NCI-H187 (cell line): ENCODE measurements at regions not wholly inside any gene's neighbourhood (a gene's known extent, or its start where the extent isn't known, plus 50 kb on each side); places are given as distances from the start of the nearest gene placed in this dataset.
"Not testable (repeated sequence)": the region's sequence is repeated elsewhere in the genome, so short reads cannot be mapped to it uniquely, and the experiment has no call there.

Experiments used
- DNase-seq, 2 experiments: peaks; one replicate each; lab custom pipeline; 2025; lab: John Stamatoyannopoulos, UW

DNA sequence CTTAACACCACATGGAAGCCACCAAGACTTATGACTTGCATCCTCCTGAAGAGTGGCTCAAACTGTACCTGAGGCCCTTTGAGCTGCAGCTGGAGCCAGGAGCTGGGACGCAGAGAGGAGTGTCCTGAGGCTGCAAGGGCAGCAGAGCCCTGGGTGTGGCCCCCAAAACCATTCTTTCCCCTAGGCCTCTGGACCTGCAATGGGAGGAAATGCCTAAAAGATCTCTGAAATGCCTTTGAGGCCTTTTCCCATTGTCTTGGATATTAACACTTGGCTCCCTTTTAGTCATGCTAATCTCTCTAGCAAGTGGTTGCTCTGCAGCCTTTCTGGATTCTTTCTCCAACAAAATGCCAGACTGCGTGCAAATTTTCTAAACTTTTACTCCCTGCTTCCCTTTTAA lies 156.1 kb downstream of the SLC38A4 start:
- DNase-seq = no peak

DNA sequence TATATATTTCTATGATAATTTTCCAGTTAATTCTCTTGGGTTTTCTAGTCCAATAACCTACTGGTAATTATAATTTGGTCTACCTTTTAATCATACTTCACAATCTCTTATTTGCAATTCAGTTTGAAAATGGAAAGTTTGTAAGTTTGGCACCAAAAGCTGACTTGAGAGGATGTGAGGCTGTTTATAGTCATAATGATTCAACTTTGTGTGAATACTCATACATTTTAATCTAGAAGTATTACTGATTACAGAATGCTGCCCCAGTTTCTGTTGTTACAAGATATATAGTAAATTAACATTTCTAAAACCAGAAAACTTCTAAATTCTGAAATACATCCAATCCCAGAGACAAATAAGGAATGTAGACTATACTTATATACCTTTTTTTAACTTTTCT lies 158.2 kb downstream of the SLC38A4 start:
- DNase-seq = no peak

DNA sequence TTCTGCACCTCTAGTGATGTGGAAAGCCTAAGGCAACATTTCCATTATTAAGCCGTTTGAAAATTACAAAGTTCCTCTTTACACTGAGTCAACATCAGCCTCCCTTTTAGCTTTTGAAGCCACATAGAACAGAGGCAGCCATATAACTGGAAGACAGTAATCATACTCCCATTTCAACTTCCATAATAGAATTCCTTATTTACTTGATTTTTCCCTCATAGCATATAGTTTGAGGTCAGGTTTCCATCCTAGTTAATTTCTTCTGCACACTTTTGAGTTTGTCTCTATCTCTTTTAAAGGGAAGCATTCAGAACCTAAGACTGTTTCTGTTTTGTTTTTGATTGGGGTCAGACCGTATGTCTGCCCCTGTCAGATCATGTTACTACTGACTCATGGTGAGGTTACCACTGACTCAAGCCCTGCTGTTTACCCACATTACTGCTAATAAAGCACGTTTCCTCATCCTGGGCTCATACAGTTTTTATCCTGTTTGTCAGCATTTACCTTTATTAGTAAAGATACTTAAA lies 161.0 kb downstream of the SLC38A4 start:
- no peak for DNase-seq

DNA sequence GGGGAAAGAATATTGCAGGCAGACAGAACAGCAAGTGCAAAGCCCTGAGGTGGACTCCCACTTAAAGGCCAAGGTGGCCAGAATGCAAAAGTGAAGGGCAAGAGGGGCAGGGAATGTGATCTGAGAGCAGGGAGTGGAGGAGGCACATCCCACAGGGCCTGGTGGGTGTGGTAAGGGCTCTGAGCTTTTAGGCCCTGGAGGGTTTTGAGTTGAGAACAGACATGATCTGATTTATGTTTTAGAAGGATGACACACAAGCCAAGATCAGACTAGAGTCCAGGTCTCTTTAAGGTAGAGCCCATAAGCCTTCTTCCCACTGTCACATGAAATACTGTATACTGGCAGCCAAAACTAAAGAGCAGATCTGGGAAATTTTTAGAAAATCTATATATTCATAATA lies 162.5 kb downstream of the SLC38A4 start:
- DNase-seq = no peak

DNA sequence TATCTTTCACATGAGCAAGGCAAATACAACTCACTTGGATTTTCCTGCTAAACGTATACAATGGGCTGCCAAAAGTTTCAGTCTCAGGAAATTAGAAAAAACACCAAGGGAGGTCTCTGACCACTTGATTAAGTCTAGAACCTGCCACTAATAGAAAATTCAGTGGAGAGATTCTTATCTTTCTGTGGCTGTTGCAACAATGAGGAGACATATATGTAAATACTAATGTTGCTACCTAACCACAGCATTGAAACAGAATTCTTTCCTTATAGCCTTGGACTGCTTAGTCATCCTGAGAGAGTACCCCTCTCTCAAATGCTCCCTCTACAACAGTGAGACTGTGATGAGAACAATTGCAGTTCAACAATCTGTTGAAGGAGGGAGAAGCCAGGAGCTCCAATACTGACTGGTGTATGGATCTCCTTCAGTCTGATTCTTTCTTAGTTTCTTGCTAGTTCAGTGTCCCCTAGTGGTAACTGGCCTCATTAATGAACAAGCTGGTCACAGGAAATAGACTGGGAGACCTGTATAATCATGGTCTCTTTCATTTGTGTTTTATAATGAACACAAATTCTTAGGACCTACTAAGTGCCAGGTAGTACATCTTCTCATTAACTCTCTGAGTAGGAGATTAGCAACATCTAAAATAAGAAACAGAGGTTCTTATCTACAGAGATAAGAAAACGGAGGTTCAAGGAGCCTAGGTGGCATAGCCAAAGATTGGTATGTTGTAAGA lies 164.5 kb downstream of the SLC38A4 start:
- no peak for DNase-seq

DNA sequence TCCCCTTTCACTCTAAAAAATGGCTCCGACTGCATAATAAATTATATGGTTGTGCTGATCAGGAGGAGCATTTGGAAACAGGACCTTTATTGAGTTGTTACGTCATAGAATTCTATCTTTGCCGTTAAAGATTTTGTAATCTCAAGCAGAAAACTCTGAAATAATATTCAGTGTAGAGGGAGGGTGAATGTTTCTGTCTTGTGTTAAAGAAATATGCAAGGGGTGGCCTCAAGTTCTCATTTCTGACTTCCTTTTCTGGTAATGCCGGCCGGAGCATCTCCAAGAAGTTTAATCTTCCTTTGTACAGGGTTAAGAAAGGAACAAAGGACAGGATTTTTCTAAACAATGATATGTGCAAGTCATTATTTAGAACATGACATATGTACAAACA lies 165.1 kb downstream of the SLC38A4 start:
- DNase-seq = no peak

DNA sequence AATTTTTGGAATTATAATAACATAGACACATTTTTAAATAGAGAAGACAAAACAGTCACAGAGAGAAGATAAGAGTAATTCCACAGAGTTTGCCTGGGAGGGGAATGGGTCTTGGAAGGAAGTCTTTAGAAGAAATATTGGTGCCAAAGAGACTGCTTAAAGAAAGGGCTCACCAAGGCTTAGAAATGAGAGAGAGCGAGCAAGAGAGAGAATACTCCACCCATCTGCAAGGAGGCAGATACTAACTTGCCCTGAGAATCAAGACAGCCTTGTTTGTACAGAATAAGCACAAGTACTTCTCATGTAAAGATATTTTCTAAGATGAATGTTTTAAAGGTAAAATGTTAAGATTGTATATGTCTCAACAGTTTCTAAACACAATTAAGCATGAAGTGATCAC lies 165.5 kb downstream of the SLC38A4 start:
- DNase-seq = no peak

DNA sequence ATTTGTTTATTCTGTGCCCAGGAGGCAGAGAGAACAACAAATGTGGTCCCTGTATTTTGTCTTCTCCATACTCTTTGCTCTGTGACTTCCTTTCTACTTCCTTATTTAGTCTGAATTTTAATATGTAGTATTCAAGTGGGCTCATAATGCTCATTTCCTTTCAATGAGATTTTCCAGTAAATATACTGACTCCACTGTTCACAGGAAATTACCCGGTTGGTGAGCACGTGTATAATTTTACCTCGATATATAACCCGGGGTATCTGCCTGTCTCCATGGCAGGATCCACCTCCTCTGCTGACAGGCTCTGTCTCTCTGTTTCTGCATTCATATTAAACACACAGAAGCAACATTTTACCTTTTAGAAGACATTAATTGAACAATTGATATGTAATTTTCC lies 166.0 kb downstream of the SLC38A4 start:
- no peak for DNase-seq

DNA sequence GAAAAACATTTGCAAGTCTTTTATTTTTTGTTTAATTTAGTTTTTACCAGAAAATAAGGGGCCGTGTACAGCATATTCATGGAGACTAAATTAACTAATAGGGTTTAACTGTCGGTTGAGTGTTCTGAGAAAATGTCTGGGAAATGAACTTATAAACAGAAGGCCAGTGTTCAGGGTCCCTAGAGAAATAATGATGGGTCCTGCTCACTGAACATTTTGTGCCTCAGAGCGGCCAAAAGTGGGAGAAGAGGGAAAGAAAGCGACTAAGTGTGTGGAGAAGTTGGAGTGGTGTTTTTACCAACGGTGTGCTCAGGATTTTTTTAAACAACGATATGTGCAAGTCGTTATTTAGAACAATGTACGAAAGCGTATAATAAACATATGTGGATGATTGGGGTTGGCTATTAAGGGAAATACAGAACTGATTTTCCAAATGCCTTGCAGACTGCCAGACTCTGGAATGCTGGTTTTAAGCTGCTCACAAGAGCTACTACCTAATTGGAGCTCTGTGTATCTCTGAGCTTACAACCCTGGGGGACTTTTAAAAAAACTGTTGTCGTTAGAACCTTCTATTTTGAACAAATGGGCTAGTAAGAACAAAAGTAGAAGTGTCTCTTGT lies 166.7 kb downstream of the SLC38A4 start:
- DNase-seq = no peak

DNA sequence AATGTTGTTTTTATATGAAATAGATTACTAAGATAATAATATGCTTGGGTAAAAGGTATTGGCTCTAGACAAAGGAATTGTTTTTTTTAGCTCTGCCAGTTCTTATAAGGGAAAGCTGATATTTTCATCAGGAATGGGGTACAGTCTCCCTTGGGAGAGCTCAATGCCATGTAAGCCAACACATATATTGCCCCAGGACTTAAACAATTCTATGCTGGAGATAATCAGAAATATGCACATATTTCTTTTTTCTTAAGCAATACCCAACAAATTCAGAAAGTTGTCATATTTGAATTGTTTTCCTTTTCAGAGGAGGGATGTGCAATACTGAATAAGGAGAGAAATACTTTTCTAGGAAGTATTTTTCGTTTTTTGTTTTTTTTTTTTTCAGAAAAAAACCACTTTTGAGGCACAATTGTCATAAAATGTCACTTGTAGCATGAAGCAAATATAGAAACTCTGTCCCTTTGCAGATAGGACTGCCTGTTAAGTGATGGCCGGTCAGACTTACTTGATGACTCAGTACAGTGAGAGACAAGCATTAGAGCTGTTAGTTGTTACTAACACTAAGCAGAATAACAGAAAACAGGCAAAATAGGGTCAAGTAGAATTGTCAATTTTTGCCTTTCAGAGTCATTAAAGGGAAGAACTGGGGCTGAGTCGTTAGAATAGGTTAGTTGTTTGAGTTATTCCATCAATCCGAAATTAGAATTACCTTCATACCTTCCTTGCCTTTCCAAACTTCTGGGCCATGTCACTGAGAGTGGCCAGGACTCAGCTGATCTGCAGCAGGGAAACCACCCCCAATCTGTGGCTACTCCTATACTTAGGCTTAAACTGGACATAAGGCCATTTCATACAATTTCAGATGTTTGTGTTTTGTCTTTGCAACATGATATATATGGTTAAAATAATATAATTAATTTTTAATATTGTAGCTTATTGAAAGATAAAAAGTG lies 168.1 kb downstream of the SLC38A4 start:
- no peak for DNase-seq

DNA sequence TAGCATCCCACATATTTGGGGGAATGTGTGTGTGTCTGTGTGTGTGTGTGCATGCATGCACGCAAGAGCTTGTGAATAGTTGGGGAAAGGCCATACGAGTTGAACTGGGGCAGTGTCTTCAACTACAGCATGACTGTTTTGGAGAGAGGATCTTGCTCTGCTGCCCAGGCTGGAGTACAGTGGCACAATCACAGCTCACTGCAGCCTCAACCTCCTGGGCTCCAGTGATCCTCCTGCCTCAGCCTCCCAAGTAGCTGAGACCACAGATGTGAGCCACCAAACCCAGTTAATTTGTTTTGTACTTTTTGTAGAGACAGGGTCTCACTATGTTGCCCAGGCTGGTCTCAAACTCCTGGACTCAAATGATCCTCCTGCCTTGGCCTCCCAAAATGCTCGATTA lies 169.8 kb downstream of the SLC38A4 start:
- DNase-seq = not testable (repeated sequence)

DNA sequence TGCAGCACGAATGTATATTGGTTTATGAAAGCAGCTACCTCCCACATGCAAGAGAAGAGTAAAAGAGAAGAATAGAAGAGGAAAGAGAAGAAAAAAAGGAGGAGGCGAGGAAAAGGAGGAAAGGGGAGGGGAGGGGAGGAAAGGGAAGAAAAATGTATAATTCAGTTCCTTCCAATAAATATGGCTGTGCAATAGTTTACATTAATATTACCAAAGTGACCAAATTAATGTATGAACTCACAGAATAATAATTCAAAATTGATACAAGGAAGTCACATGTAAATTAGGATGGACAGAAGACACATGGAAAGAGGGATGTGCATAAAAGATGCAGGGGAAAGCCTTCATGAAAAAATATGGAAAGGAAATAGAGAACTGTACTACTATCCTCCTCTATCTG lies 172.5 kb downstream of the SLC38A4 start:
- DNase-seq = no peak

DNA sequence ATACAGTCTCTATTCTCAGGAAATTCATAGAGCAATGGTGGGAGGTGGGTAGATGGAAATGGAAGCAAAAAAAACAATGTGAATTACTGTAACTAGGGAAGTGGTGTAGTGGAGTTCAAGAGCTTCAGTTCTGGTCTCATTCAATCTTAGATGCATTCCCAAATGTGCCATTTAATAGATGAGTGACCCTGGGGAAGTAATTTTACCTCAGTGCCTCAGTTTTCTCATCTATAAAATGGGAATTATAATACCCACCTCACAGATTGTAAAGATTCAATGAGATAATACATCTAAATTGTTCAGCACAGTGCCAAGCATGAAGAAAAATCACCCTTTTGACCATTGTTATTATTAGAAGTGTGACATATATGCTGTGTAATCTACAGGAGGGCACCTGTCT lies 173.1 kb downstream of the SLC38A4 start:
- DNase-seq = no peak

DNA sequence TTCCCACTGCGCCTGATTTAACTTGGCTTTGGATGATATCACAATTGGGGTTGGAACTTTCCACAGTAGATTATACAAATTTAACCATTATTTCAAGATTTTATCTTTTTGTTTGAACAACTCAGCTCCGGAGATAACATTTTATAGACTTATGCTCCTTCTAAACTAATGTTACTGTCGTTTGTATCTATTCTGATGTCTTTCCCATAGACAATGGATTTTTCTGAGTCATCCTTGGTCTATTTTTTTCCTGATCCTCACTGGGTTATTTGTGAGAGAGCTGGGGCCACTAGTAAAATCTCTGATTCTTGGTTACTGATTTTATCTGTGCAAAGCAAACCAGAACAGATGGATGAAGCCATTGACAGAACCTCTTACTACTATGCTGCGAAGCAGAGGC lies 175.1 kb downstream of the SLC38A4 start:
- DNase-seq = no peak

DNA sequence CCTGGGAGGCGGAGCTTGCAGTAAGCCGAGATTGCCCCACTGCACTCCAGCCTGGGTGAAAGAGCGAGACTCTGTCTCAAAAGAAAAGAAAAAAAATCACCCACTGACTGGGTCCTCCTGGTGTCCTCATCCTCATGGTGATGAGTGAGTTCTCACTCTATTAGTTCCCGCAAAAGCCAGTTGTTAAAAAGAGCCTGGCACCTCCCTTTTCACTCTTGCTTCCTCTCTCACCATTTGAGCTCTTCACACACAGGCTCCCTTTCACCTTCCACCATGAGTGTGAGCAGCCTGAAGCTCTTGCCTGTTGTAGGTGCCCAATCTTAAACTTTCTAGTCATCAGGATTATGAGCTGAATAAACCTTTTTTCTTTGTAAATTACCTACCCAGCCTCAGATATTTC lies 176.4 kb downstream of the SLC38A4 start:
- DNase-seq = no peak

DNA sequence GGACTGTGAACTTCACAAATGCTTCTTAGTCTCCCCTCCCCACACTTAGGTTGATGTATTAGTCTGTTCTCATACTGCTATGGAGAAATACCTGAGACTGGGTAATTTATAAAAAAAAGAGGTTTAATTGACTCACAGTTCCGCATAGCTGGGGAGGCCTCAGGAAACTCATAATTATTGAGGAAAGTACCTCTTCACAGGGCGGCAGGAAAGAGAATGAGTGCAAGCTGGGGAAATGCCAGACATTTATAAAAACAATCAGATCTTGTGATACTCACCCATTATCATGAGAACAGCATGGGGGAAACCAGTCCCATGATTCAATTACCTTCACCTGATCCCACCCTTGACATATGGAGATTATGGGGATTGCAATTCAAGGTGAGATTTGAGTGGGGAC lies 178.8 kb downstream of the SLC38A4 start:
- DNase-seq = no peak

DNA sequence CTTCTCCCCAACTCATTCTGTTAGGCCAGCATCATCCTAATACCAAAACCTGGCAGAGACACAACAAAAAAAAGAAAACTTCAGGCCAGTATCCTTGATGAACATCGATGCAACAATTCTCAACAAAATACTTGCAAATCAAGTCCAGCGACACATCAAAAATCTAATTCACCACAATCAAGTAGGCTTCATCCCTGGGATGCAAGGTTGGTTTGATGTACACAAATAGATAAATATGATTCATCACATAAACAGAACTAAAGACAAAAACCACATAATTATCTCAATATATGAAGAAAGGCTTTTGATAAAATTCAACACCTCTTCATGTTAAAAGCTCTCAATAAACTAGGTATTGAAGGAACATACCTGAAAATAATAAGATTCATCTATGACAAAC lies 184.1 kb downstream of the SLC38A4 start:
- not testable (repeated sequence) for DNase-seq

DNA sequence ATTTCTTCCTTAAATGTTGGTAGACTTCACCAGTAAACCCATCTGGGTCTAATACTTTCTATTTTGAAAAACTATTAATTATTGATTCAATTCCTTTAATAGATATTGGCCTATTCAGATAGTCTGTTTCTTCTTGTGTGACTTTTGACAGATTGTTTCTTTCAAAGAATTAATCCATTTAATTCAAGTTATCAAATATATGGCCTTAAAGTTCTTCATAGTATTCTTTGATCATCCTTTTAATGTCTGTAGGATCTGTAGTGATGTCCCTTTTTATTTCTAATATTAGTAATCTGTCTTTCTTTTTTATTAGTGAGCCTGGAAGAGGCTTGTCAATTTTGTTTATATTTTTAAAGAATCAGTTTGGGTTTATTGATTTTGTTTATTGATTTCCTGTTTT lies 190.0 kb downstream of the SLC38A4 start:
- no peak for DNase-seq

DNA sequence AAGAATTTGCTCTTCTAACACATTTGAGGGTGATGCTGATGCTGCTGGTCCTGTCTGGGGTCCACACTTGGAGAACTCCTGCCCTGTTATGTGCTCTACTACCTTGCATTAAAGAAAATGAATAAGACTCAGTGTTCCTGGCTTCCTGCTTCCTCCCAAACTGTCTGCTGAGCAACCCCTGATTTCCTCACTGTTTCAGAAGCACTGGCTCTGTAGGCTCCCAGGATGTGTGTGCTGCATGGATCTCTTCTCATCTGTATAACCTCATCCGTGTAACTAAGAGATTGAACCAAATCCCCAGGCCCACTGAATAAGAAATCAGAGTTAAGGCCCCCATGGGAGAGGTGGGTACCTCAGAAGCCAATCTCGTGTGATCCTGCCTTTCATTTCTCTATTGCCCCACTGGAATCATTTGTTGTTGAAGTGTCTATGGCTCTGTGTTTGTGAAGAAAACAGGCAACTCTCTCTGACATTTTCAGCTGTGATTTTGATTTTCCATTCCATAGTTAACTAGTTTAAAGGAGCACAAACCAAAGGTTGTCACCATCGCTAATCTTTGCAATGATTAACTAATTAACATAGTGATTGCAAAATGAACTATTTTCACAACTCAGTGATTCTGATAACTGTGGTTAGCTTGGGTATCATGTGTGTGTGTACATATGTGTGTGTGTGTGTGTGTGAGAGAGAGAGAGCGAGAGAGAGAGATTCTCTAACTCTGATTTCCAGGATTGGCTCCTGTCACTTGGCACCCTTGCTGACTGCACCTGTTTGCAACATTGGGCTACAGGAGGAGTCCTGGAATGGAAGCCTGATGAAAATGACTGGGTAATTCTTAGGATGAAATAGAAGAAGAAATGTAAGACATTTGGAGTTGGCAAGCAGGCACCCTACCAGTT lies 196.2 kb downstream of the SLC38A4 start:
- DNase-seq = no peak

DNA sequence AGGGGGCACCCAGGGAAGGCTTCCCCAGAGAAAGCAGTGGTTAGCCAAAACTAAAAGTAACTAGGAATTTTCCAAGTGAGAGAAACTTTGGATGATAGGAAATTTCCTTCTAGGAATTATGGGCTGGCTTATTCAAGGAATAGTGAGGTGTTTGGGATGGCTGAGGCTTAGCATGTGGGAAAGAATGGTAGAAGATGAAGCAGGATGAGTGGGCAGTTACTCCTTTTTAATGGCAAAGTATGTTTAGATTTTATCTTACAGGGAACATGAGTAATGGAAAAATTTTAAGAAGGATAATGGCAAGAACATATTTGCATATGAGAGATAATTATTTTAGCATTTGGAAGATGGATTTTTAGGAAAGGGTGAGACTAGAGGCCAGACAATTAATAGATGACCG lies 197.6 kb downstream of the SLC38A4 start:
- DNase-seq = no peak

DNA sequence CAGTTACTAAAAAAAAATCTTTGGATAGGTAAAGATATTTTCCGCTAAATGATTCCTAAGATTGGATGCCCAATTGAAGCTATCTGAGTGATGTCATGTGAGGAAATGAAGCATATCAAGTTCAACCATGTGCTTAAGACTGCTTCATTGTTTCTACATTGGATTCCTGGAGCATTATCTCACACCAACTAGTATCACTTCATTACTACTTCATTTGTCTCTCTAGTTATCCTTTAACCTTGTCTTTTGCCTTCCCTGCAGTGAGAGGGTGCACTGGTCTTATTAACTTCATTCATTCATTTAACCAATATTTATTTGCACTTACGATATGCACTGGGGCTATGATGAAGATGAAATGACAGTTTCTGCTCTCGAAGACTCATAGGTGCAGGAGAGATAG lies 198.1 kb downstream of the SLC38A4 start:
- no peak for DNase-seq

DNA sequence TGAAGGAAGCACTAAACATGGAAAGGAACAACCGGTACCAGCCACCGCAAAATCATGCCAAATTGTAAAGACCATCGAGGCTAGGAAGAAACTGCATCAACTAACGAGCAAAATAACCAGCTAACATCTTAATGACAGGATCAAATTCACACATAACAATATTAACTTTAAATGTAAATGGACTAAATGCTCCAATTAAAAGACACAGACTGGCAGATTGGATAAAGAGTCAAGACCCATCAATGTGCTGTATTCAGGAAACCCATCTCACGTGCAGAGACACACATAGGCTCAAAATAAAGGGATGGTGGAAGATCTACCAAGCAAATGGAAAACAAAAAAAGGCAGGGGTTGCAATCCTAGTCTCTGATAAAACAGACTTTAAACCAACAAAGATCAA lies 206.3 kb downstream of the SLC38A4 start:
- DNase-seq = not testable (repeated sequence)
